GM23338 (cell line): ENCODE measurements at regions not wholly inside any gene's neighbourhood (a gene's known extent, or its start where the extent isn't known, plus 50 kb on each side); places are given as distances from the start of the nearest gene placed in this dataset.

Experiments
- ATAC-seq: fragments of 200-7000 bp; cut with Tn5 transposase; 3 replicates; pipeline ENCODE4 v1.9.1; 2020
- DNase-seq: peaks from one replicate; pipeline ENCODE4 v3.0.0-alpha.2; 2015; ENCODE audit warnings: low spot score
- H2AFZ ChIP-seq: fragments of 200-600 bp; sonication (generic); 2 replicates; pipeline ENCODE4 v1.8.0; 2016; ENCODE audit warnings: antibody characterized with exemption, mild to moderate bottlenecking, moderate library complexity
- H3F3A ChIP-seq: fragments of 200-600 bp; sonication (generic); replicated peaks from 2 replicates; pipeline ENCODE4 v1.8.0; 2017; ENCODE audit warnings: antibody characterized with exemption, mixed run types, low read depth
- H3K27ac ChIP-seq: fragments of 200-600 bp; sonication (generic); 2 replicates; pipeline ENCODE4 v1.6.1; 2016; ENCODE audit warnings: low read depth
- H3K27me3 ChIP-seq: fragments of 200-600 bp; sonication (generic); 2 replicates; pipeline ENCODE4 v1.8.0; 2016; ENCODE audit warnings: mild to moderate bottlenecking, mixed run types, moderate library complexity; ENCODE audit not compliant: insufficient read depth
- H3K36me3 ChIP-seq: fragments of 200-600 bp; sonication (generic); 2 replicates; pipeline ENCODE4 v1.8.0; 2016; ENCODE audit warnings: mild to moderate bottlenecking; ENCODE audit not compliant: insufficient read depth
- H3K4me1 ChIP-seq: fragments of 200-600 bp; sonication (generic); 2 replicates; pipeline ENCODE4 v1.8.0; 2016; ENCODE audit warnings: mild to moderate bottlenecking, moderate library complexity; ENCODE audit not compliant: insufficient read depth
- H3K4me2 ChIP-seq: fragments of 200-600 bp; sonication (generic); 2 replicates; pipeline ENCODE4 v1.7.1; 2017; ENCODE audit warnings: mixed run types
- H3K4me3 ChIP-seq: fragments of 200-600 bp; sonication (generic); 2 replicates; pipeline ENCODE4 v1.6.1; 2016; ENCODE audit warnings: mixed run types
- H3K79me2 ChIP-seq: fragments of 200-600 bp; sonication (generic); replicated peaks from 2 replicates; pipeline ENCODE4 v1.8.0; 2017; ENCODE audit warnings: mild to moderate bottlenecking; ENCODE audit not compliant: insufficient read depth
- H3K9me2 ChIP-seq: fragments of 200-600 bp; sonication (generic); 2 replicates; pipeline ENCODE4 v1.8.0; 2017; ENCODE audit not compliant: insufficient read depth
- H4K20me1 ChIP-seq: fragments of 200-600 bp; sonication (generic); replicated peaks from 2 replicates; pipeline ENCODE4 v1.8.0; 2017; ENCODE audit warnings: mild to moderate bottlenecking; ENCODE audit not compliant: insufficient read depth
- H3K27ac Mint-ChIP-seq: 2 replicates; pipeline ENCODE4 v1.8.0; 2020; ENCODE audit warnings: inconsistent platforms, mild to moderate bottlenecking, moderate library complexity, mixed read lengths
- H3K27me3 Mint-ChIP-seq: 3 replicates; pipeline ENCODE4 v1.8.0; 2022; ENCODE audit warnings: low read depth, mild to moderate bottlenecking, moderate library complexity, mixed read lengths, inconsistent platforms; ENCODE audit not compliant: insufficient read depth, poor library complexity
- H3K36me3 Mint-ChIP-seq: 3 replicates; pipeline ENCODE4 v1.8.0; 2021; ENCODE audit warnings: low read depth, mild to moderate bottlenecking, inconsistent platforms, moderate library complexity, mixed read lengths
- H3K4me1 Mint-ChIP-seq: 3 replicates; pipeline ENCODE4 v1.8.0; 2020; ENCODE audit warnings: mild to moderate bottlenecking, inconsistent platforms, mixed read lengths
- H3K4me3 Mint-ChIP-seq: 3 replicates; pipeline ENCODE4 v1.8.0; 2021; ENCODE audit warnings: moderate library complexity, mild to moderate bottlenecking, inconsistent platforms, mixed read lengths
- H3K9me3 Mint-ChIP-seq: 3 replicates; pipeline ENCODE4 v1.8.0; 2020; ENCODE audit warnings: moderate library complexity, mild to moderate bottlenecking, inconsistent platforms, mixed read lengths
- CREB1 ChIP-seq: fragments of 250-450 bp; sonication (Bioruptor Pico); IDR thresholded peaks from 2 replicates; pipeline ENCODE4 v1.5.0; 2020; ENCODE audit warnings: low read depth, mild to moderate bottlenecking, moderate library complexity
- EZH2 ChIP-seq: fragments of 200-600 bp; sonication (generic); IDR thresholded peaks from one replicate; pipeline ENCODE4 v1.8.0; 2017; ENCODE audit warnings: antibody characterized with exemption, mild to moderate bottlenecking, low read depth; ENCODE audit not compliant: unreplicated experiment
- EZH2phosphoT487 ChIP-seq: fragments of 200-600 bp; sonication (generic); IDR thresholded peaks from one replicate; pipeline ENCODE4 v1.8.1; 2018; ENCODE audit warnings: antibody characterized with exemption; ENCODE audit not compliant: unreplicated experiment
- JUNB ChIP-seq: IDR thresholded peaks from one replicate; pipeline ENCODE4 v1.6.1; 2016; ENCODE audit warnings: antibody characterized with exemption; ENCODE audit not compliant: unreplicated experiment
- NANOG ChIP-seq: IDR thresholded peaks from 2 replicates; pipeline ENCODE4 v1.6.1; 2016; ENCODE audit warnings: antibody characterized with exemption, borderline replicate concordance
- POLR2AphosphoS5 ChIP-seq: IDR thresholded peaks from 2 replicates; pipeline ENCODE4 v1.6.1; 2016; ENCODE audit warnings: antibody characterized with exemption, low read depth
- REST ChIP-seq: IDR thresholded peaks from one replicate; pipeline ENCODE4 v1.6.1; 2018; ENCODE audit warnings: antibody characterized with exemption; ENCODE audit not compliant: unreplicated experiment
- STAT1 ChIP-seq: IDR thresholded peaks from one replicate; pipeline ENCODE4 v1.6.1; 2016; ENCODE audit warnings: antibody characterized with exemption; ENCODE audit not compliant: unreplicated experiment
- ZNF114 ChIP-seq: fragments of 250-450 bp; sonication (Bioruptor Pico); IDR thresholded peaks from 2 replicates; pipeline ENCODE4 v1.5.0; 2020; ENCODE audit warnings: mild to moderate bottlenecking, moderate library complexity
- TF ChIP-seq, protein P1 (sequence below): IDR thresholded peaks from 2 replicates; pipeline ENCODE4 v1.6.1; 2016; ENCODE audit warnings: antibody characterized with exemption

DNA sequence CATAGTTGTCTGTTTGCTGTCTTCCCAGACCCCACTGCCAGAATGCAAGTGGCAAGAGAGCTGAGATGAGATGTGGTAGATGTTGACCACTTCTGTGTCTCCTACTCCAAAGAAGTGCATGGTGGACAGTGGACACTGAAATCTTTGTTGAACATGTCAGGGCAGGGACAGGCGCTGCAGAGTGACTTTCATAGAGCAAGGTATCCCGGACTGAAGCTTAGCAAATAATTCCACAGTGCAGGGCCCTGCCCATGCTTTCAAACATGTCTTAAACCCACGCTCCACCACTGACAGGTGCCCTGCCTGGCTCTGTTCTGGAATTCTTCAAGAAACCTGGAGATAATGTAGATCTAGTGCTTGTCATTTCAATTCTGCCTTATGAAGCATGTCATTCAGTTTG lies 470.5 kb upstream of the ID2 start:
- Histone ChIP-seq H3K4me3 (no peak overlapping the region), H3F3A (no peaks in the 10 kb centered on the region), H3K36me3 (peaks cover 5% of the 10 kb centered on the region; the same call in 1 of the 2 replicates), H3K9me2 (no peaks in the 10 kb centered on the region), H2AFZ (no peak overlapping the region), H3K4me1 (no peaks in the 10 kb centered on the region), H4K20me1 (no peaks in the 10 kb centered on the region), H3K4me2 (no peak overlapping the region), H3K27ac (no peak overlapping the region), H3K79me2 (no peaks in the 10 kb centered on the region), H3K27me3 (no peaks in the 10 kb centered on the region)
- H3K27me3 Mint-ChIP-seq = peaks cover 5% of the 10 kb centered on the region
- DNase-seq = no peak
- peaks cover 21% of the 10 kb centered on the region for H3K9me3 Mint-ChIP-seq
- TF ChIP-seq ZNF114 (no peak), JUNB (no peak), CREB1 (no peak), POLR2AphosphoS5 (no peak), REST (no peak), EZH2 (no peak)
- H3K36me3 Mint-ChIP-seq = peaks cover 16% of the 10 kb centered on the region
- no peak for ATAC-seq
- no peak overlapping the region for H3K4me3 Mint-ChIP-seq
- peaks cover 4% of the 10 kb centered on the region; the same call in 2 of the 3 replicates for H3K4me1 Mint-ChIP-seq
- no peak overlapping the region for H3K27ac Mint-ChIP-seq

GRCh38 chr2:8212239-8212638 lies 469.6 kb upstream of the ID2 start:
- H2AFZ ChIP-seq = no peak overlapping the region
- H3K4me3 Mint-ChIP-seq = no peak overlapping the region
- no peak overlapping the region for H3K4me3 ChIP-seq
- ATAC-seq (no peak), DNase-seq (no peak)
- H3K36me3 ChIP-seq = peaks cover 2% of the 10 kb centered on the region; the same call in 1 of the 2 replicates
- no peaks in the 10 kb centered on the region for H3F3A ChIP-seq
- H3K9me2 ChIP-seq = no peaks in the 10 kb centered on the region
- H3K36me3 Mint-ChIP-seq = peaks cover 10% of the 10 kb centered on the region
- H3K4me2 ChIP-seq = no peak overlapping the region
- H3K79me2 ChIP-seq = no peaks in the 10 kb centered on the region
- no peaks in the 10 kb centered on the region for H3K27me3 ChIP-seq
- peaks cover 3% of the 10 kb centered on the region; the same call in 1 of the 2 replicates for H3K4me1 ChIP-seq
- H3K9me3 Mint-ChIP-seq = peaks cover 13% of the 10 kb centered on the region
- H4K20me1 ChIP-seq = no peaks in the 10 kb centered on the region
- H3K4me1 Mint-ChIP-seq = peaks cover 10% of the 10 kb centered on the region; the same call in 2 of the 3 replicates
- no peak overlapping the region for H3K27ac Mint-ChIP-seq
- no peak overlapping the region for H3K27ac ChIP-seq
- peaks cover 5% of the 10 kb centered on the region for H3K27me3 Mint-ChIP-seq
- TF ChIP-seq EZH2 (no peak), EZH2phosphoT487 (no peak), ZNF114 (no peak), STAT1 (no peak), NANOG (no peak), CREB1 (no peak), JUNB (no peak), REST (no peak)
- TF ChIP-seq, protein P1, sequence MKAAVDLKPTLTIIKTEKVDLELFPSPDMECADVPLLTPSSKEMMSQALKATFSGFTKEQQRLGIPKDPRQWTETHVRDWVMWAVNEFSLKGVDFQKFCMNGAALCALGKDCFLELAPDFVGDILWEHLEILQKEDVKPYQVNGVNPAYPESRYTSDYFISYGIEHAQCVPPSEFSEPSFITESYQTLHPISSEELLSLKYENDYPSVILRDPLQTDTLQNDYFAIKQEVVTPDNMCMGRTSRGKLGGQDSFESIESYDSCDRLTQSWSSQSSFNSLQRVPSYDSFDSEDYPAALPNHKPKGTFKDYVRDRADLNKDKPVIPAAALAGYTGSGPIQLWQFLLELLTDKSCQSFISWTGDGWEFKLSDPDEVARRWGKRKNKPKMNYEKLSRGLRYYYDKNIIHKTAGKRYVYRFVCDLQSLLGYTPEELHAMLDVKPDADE = no peak
